ENCODE measurements at regions not wholly inside any gene's neighbourhood (a gene's known extent, or its start where the extent isn't known, plus 50 kb on each side); places are given as distances from the start of the nearest gene placed in this dataset.

DNA sequence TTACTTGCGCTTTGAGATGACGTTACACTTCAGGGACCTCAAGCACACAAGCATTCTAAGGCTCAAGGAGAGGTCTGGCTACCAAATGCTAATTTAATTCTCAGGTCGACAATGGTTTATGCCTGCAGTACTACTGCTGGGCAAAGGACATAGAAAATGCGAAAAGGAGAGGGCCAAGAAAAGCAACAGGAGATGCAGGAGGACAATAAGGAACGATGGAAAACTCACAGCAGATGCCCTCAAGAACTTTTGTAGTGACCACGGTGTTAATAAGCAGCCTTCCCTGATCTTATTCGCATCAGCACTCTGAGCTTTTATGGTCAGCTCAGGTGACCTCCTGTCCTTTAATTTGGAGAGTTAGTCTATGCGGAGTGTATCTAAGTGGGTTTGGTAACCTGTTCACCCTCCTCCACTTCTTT is 146.3 kb downstream of the GPR85 start:
- H3K36me3 ChIP-seq (ENCODE audit: insufficient read depth), result no peaks in the 10 kb centered on the region
- peaks cover 8% of the 10 kb centered on the region; the same call in 1 of the 2 replicates for H3K79me2 ChIP-seq (ENCODE audit: insufficient read depth, low read depth)
- peak overlapping the region; percentile 58; the same call in 1 of the 2 replicates for H3K9ac ChIP-seq
- no peaks in the 10 kb centered on the region for H3K27me3 ChIP-seq (ENCODE audit: insufficient read depth, low read depth)
- H3K27ac ChIP-seq, result peak overlapping the region; percentile 60
- peaks cover 16% of the 10 kb centered on the region for H3K4me1 ChIP-seq (ENCODE audit: low read depth, poor library complexity, severe bottlenecking)
- H3K4me2 ChIP-seq, result peak overlapping the region; percentile 56
- peak overlapping the region; percentile 62 for H3K4me3 ChIP-seq (IDR thresholded peaks at IDR 0.05; ENCODE audit: insufficient read depth, low read depth, low read length)
- no peaks in the 10 kb centered on the region for H4K20me1 ChIP-seq (ENCODE audit: insufficient read depth)
- peak overlapping the region; percentile 99 for H2AFZ ChIP-seq (ENCODE audit: low read depth)
- TF ChIP-seq, protein P1, sequence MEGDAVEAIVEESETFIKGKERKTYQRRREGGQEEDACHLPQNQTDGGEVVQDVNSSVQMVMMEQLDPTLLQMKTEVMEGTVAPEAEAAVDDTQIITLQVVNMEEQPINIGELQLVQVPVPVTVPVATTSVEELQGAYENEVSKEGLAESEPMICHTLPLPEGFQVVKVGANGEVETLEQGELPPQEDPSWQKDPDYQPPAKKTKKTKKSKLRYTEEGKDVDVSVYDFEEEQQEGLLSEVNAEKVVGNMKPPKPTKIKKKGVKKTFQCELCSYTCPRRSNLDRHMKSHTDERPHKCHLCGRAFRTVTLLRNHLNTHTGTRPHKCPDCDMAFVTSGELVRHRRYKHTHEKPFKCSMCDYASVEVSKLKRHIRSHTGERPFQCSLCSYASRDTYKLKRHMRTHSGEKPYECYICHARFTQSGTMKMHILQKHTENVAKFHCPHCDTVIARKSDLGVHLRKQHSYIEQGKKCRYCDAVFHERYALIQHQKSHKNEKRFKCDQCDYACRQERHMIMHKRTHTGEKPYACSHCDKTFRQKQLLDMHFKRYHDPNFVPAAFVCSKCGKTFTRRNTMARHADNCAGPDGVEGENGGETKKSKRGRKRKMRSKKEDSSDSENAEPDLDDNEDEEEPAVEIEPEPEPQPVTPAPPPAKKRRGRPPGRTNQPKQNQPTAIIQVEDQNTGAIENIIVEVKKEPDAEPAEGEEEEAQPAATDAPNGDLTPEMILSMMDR (conservative IDR thresholded peaks at IDR 0.05; ENCODE audit: low read depth, low read length), result no peak

DNA sequence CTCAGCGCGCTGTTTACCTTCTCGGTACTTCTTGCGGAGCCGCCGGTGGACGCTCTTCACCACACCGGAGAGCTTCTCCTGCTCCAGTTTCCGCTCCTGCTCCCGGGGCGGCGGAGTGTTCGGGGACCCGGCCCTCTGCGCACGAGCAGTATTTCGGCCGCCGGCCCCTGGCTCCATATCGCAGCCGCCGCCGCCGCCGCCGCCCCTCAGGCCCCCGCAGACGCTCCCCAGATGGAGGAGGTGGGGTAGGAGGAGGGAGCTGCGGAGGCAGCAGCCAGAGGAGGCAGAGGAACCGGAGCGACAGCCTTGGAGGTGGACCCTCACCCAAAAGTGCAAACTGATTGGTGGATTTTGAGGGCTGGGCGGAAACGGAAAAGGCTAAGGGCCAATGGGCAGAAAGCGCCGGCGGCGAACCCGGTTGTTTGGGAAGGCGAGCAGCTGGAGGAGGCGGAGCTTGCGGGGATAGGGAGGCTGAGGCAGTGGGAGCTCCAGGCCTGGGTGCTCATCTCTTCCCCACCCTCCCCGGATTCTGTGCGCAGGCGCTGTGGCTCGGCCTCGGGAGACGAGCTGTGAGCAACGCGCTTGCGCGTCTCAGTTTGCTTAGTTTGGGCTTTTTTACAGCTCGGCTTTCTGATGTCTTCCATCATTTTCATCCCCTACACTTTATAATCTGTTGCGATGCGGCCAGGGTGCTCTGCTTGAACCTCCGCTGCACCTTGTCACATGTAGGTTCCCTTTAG is 146.9 kb downstream of the GPR85 start:
- peaks cover 16% of the 10 kb centered on the region for H3K4me1 ChIP-seq (ENCODE audit: low read depth, poor library complexity, severe bottlenecking)
- TF ChIP-seq, protein P1 (conservative IDR thresholded peaks at IDR 0.05; ENCODE audit: low read depth, low read length), result no peak
- H2AFZ ChIP-seq (ENCODE audit: low read depth), result peak overlapping the region; percentile 99
- no peaks in the 10 kb centered on the region for H4K20me1 ChIP-seq (ENCODE audit: insufficient read depth)
- H3K4me2 ChIP-seq, result peak overlapping the region; percentile 96
- H3K27ac ChIP-seq, result peak overlapping the region; percentile 60
- H3K79me2 ChIP-seq (ENCODE audit: insufficient read depth, low read depth), result peaks cover 8% of the 10 kb centered on the region; the same call in 1 of the 2 replicates
- no peaks in the 10 kb centered on the region for H3K27me3 ChIP-seq (ENCODE audit: insufficient read depth, low read depth)
- peak overlapping the region; percentile 62 for H3K4me3 ChIP-seq (IDR thresholded peaks at IDR 0.05; ENCODE audit: insufficient read depth, low read depth, low read length)
- H3K9ac ChIP-seq, result peak overlapping the region; percentile 58; the same call in 1 of the 2 replicates
- H3K36me3 ChIP-seq (ENCODE audit: insufficient read depth), result no peaks in the 10 kb centered on the region

GRCh38 chr7:112938863-112939573 is 147.6 kb downstream of the GPR85 start:
- Histone ChIP-seq H3K27me3 (ENCODE audit: insufficient read depth, low read depth) (no peaks in the 10 kb centered on the region), H3K36me3 (ENCODE audit: insufficient read depth) (no peaks in the 10 kb centered on the region), H3K4me2 (peak overlapping the region; percentile 96), H3K4me1 (ENCODE audit: low read depth, poor library complexity, severe bottlenecking) (peaks cover 16% of the 10 kb centered on the region), H4K20me1 (ENCODE audit: insufficient read depth) (no peaks in the 10 kb centered on the region), H3K4me3 (IDR thresholded peaks at IDR 0.05; ENCODE audit: insufficient read depth, low read depth, low read length) (peak overlapping the region; percentile 16), H3K9ac (peak overlapping the region; percentile 38; the same call in 1 of the 2 replicates), H3K27ac (no peak overlapping the region), H3K79me2 (ENCODE audit: insufficient read depth, low read depth) (peaks cover 8% of the 10 kb centered on the region; the same call in 1 of the 2 replicates), H2AFZ (ENCODE audit: low read depth) (peak overlapping the region; percentile 99)
- TF ChIP-seq, protein P1 (conservative IDR thresholded peaks at IDR 0.05; ENCODE audit: low read depth, low read length), result no peak

- TF ChIP-seq, protein P1 (conservative IDR thresholded peaks at IDR 0.05; ENCODE audit: low read depth, low read length), result no peak
- Histone ChIP-seq H3K27ac (no peak overlapping the region), H4K20me1 (ENCODE audit: insufficient read depth) (no peaks in the 10 kb centered on the region), H3K36me3 (ENCODE audit: insufficient read depth) (no peaks in the 10 kb centered on the region), H3K4me3 (IDR thresholded peaks at IDR 0.05; ENCODE audit: insufficient read depth, low read depth, low read length) (no peak overlapping the region), H3K27me3 (ENCODE audit: insufficient read depth, low read depth) (no peaks in the 10 kb centered on the region), H3K4me2 (peak overlapping the region; percentile 96), H3K4me1 (ENCODE audit: low read depth, poor library complexity, severe bottlenecking) (peaks cover 16% of the 10 kb centered on the region), H3K79me2 (ENCODE audit: insufficient read depth, low read depth) (peaks cover 8% of the 10 kb centered on the region; the same call in 1 of the 2 replicates), H3K9ac (no peak overlapping the region), H2AFZ (ENCODE audit: low read depth) (no peak overlapping the region)
These were observed 147.6 kb upstream of the TMEM168 start for GRCh38 chr7:112937651-112938415.

All from KMS-11 (cell line).